Embryonic facial prominence (tissue), 1 donor: ENCODE measurements at regions not wholly inside any gene's neighbourhood (a gene's known extent, or its start where the extent isn't known, plus 50 kb on each side); places are given as distances from the start of the nearest gene placed in this dataset.

Experiments
- DNase-seq: peaks from one replicate; pipeline ENCODE4 v3.0.0-alpha.2; 2016; ENCODE audit errors: extremely low spot score

DNA sequence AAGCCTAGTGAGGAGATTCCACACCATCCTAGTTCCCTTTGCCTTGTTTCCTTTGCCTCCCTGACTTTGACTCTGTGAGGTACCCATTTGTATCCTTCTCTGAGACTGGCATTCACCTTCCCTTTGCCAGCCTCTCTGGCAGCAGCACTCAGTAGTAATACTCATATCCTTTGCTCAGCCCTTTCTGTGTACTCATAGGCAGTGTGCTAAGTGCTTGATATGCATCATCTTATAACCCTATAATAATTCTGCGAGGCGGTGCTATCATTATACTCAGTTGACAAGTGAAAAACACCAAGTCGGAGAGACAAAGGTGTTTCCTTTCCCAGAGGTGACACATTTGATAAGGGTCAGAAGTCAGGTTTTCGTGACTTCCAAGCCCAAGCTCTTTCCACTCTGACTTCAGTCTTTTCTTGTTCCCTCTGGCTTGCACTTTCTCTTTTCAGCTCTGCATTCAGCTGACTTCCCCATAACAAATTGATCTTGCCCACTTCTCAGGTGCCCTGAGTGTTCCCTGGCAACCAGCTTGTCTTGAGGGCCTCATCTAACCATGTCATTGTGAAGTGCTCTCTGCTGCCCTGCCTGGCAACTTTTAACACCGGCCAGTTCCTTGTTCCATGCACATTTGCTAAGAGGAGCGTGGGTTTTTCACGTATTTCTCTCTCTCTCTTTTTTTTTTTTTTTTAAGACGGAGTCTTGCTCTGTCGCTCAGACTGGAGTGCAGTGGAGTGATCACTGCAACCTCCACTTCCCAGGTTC lies 94.5 kb upstream of the UPP2 start:
- no peak for DNase-seq

GRCh38 chr2:158004126-158004764 lies 97.4 kb upstream of the UPP2 start:
- no peak for DNase-seq

DNA sequence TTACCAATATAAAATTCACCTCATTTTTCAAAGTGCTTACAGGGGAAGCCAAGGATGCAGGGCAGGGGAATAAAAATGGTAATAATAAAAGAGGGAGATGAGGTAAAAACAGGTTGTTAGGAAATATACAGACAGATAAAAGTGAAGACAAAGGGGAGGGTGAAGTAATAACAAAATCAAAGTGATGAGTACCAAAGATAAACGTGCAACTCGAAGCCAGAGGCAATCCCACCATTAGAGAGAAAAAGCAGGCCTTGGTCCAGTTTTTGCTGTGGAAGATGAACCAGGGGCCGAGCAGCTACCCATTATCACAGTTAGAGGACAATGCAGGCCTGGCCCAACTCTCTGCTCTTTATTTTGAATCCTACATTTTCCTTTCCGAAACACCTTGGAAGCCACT lies 99.6 kb upstream of the UPP2 start:
- no peak for DNase-seq

GRCh38 chr2:157996799-157997198 lies 104.9 kb upstream of the UPP2 start:
- no peak for DNase-seq

DNA sequence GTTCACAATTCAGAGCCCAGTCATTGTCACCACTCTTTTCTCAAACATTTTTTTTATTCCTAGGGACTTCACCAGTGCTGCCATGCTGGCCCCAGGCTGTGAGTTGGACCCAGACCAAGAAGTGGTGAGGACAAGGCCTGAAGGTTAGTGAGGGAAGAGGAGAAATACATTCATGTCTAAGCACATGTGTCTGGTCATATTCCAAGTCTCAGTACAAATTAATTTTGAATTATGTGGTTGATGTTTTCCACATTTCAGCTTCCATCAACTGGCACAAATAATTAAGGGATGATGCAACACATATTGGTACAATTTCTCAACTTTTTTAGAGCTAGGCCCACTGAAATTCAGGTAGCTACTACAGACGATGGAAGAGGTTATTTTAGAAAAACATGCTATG lies 106.6 kb upstream of the UPP2 start:
- DNase-seq, result no peak

GRCh38 chr2:157991932-157992331 lies 109.7 kb upstream of the UPP2 start:
- DNase-seq, result no peak

DNA sequence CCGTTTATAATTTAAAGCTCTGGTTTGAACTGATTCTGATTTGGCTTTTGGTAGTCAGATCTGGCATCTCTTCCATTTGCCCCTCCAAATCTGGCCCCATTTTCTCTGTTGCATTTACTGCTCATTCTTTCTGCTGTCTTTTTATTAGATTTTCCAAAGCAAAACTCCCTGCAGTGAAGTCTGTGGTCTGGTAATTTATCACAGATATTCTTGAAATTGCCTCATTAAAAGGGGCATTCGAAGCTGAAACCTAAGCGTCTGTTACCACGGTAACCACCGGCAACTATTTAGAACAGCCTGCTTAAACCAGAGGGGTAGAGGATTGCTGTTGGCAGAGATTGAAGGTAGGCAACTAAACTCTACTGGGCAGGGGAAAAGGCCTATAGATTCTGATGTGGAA lies 111.5 kb upstream of the UPP2 start:
- DNase-seq, result peak; percentile 32

DNA sequence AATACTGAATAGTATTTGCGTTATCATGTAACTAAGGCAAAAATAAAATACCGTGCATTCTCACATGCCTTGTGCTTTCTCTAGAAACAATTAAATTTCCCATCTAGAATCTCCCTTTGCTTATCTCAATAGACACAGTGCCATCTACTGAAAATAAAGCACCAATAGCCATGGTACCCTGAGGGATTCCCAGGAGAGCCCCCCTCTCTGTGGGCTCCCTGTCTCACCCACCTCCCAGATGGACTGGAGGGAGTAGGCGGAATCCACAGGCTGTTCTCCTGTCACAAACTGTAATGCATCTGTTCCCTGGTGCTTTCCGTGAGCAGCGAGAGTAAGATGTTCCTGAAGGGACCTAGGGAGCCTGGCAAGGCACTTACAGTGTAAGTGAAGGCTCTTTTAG lies 112.4 kb upstream of the UPP2 start:
- DNase-seq, result no peak

- no peak for DNase-seq
Measured at GRCh38 chr2:157986761-157987160, 110.6 kb upstream of the ACVR1 start.

DNA sequence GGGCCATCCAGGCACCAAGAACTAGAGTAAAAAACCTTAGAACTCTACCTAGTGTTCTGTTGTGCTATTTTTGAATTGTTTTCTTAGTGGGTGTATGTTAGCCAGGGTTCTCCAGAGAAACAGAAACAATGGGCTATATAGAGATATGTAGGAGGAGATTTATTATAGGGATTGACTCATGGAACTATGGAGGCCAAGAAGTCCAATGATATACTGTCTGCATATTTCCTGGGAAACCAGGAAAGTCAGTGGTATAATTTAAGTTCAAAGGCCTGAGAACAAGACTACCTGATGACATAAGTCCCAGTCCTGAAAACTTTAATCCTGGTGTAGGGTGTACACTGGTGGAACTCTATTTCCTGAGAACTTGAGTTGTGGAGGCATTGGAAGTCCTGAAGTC lies 108.7 kb upstream of the ACVR1 start:
- DNase-seq, result no peak

DNA sequence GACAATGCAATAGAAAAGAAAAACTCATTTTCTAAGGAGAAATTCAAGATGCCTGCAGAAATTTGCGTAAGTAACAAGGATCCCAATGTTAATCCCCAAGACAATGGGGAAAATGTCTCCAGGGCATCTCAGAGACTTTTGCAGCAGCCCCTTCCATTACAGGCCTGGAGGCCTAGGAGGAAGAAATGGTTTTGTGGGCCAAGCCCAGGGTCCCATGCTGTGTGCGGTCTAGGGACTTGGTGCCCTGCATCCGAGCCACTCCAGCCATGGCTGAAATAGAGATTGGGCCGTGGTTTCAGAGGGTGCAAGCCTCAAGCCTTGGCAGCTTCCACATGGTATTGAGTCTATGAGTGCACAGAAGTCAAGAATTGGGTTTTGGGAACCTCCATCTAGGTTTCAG lies 103.9 kb upstream of the ACVR1 start:
- DNase-seq, result no peak

DNA sequence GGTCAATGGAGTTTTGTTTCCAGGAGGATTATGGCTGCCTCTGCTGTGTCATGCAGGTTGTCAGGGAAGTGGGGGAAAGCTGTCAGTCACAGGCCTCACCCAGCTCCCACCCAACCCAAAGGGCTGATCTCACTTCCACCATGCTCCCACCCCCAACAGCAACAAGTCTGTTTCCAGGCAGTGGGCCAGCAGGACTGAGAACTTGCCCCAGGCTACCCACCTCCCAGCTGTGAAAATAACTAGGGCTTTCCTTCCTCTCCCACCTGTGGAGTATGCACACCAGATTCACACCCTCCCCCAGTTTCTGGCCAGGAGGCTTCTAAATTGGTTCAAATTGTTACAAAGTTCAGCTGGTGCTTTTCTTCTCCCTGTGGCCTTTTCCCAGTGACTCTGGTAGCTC lies 95.6 kb upstream of the ACVR1 start:
- no peak for DNase-seq

DNA sequence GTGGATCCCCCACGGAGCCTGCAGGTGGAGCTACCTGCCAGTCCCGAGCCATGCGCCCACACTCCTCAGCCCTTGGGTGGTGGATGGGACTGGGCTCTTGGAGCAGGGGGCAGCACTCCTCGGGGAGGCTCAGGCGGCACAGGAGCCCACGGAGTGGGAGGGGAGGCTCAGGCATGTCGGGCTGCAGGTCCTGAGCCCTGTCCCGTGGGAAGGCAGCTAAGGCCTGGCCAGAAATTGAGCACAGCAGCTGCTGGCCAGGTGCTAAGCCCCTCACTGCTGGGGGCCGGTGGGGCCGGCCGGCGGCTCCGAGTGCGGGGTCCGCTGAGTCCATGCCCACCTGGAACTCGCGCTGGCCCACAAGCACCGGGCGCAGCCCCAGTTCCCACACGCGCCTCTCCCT lies 91.7 kb upstream of the ACVR1 start:
- no peak for DNase-seq

DNA sequence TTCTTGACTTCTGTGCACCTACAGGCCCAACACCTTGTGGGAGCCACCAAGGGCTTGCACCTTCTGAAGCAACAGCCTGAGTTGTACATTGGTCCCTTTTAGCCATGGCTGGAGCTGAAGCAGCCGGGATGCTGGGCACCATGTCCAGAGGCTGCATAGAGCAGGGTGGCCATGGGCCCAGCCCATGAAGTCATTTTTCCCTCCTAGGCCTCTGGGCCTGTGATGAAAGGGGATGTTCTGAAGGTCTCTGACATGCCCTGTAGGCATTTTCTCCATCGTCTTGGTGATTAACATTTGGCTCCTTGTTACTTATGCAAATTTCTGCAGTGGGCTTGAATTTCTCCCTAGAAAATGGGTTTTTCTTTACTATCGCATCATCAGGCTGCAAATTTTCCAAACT lies 83.1 kb upstream of the ACVR1 start:
- DNase-seq, result no peak

GRCh38 chr2:157957596-157957995 lies 81.5 kb upstream of the ACVR1 start:
- no peak for DNase-seq

DNA sequence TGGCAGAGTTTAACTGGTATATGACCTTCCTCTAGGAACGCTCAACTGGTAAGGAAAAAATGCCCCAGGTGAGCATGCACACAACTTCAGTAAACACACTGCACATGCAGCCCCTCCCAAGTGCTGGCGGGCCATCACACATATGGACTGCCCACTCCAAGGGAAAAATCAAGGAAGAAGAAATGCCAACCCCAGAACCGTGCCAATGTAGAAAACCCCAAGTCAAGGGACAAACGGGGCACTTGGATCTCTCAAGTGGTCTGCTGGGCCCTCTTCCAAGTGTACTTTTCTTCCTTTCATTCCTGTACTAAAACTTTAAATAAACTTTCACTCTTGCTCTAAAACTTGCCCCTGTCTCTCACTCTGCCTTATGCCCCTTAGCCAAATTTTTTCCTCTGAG lies 76.4 kb upstream of the ACVR1 start:
- DNase-seq, result no peak

- no peak for DNase-seq
Measured at GRCh38 chr2:157948856-157949255, 72.7 kb upstream of the ACVR1 start.

DNA sequence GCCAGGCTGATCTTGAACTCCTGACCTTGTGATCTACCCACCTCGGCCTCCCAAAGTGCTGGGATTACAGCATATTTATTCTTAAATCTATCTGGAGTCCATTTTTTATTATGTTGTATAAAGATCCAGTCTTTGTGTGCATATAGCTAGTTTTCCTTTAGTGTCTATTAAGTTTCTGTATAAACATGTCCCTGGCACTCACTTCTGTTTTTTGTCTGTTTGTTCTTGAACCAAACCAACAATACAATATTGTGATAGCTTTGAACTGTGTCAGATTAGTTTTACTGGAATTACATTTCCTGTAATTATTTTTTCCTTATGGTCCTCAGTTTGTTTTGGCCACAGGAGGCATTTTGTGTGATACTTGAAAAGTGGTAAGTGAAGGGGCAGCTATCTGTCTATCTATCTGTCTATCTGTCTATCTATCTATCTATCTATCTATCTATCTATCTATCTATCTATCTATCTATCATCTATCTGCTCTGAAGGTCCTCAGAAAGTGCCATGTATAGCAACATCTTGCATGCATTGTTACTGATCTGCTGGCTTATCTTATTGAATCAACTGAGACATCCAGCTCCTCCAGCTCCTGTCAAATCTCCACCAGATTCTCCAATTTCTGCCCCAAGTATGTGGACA lies 70.9 kb upstream of the ACVR1 start:
- no peak for DNase-seq

DNA sequence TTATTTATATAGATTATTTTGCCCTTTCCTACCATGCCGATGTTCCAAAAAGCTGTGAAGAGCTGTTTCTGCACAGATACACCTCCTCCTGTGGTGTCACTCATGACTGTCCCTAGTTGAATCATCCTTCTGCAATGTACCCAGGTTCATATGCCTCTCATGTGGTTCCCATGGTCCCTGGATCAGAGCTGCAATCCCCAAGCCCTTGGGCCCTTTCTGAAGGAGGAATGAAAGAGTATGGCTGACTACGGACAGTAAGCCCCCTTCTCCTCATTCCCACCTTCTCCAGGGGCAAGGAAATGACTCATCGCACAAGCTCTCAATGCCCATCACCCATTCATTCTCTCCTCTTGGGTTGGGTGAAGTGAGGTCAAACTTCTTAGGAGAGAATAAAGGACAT lies 63.9 kb upstream of the ACVR1 start:
- no peak for DNase-seq

GRCh38 chr2:157938556-157938955 lies 62.4 kb upstream of the ACVR1 start:
- no peak for DNase-seq

DNA sequence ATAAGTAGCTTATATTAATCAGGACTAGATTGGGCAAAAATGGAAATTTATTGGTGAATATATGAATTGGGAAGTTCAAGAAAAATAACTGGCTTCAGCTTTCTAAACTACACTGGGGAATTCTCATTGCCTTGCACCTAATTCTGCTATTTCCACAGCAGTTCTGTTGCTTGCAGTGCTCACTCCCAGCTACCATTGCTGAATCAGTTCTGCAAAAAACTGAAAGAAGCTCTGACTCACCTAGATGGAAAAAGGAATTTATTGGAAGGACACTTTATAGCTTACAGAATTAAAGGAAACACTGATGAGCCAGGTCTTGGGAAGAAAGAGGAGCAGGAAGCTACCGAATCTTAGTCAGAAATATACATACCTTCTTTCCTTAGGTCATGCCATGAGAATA lies 60.3 kb upstream of the ACVR1 start:
- DNase-seq, result no peak

DNA sequence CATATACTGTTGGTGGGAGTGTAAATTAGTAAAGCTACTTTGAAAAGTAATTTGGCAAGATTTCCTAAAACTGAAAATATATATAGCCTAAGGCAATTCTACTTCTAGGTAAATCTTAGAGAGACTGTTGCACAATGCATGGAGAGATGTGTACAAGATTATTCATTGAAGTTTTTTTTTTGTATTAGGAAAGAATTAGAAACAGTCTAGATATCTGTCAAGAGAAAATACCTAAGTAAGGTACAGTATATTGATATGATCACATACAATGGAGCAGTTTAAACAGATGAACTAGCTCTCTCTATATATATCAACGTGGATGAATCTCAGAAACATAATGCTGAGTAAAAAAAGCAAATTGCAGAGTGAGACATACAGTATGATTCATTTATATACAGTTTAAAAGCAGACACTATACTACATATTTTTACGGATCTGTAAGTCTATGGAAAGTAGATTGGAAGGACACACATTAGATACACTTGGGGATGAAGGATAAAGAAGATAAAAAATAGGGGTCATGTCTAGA lies 59.3 kb upstream of the ACVR1 start:
- no peak for DNase-seq
